GM19455 (cell line): ENCODE measurements at regions not wholly inside any gene's neighbourhood (a gene's known extent, or its start where the extent isn't known, plus 50 kb on each side); places are given as distances from the start of the nearest gene placed in this dataset.

ENCODE experiments used
- ATAC-seq: cut with Tn5 transposase; IDR thresholded peaks from one replicate; pipeline ENCODE4 v1.9.1; 2021; ENCODE audit not compliant: unreplicated experiment

GRCh38 chr4:36785973-36786372 is 458.6 kb upstream of the NWD2 start:
- ATAC-seq, result no peak

- ATAC-seq, result no peak
Measured at GRCh38 chr4:36786519-36786918, 458.0 kb upstream of the NWD2 start.

- ATAC-seq, result no peak
Measured at GRCh38 chr4:36794716-36795115, 449.8 kb upstream of the NWD2 start.

- ATAC-seq, result no peak
Measured at GRCh38 chr4:36812149-36812548, 432.4 kb upstream of the NWD2 start.

GRCh38 chr4:36815536-36815935 is 429.0 kb upstream of the NWD2 start:
- no peak for ATAC-seq

- no peak for ATAC-seq
Measured at GRCh38 chr4:36823199-36823967, 421.2 kb upstream of the NWD2 start.

GRCh38 chr4:36824682-36825081 is 419.9 kb upstream of the NWD2 start:
- ATAC-seq, result no peak

GRCh38 chr4:36835246-36835645 is 409.3 kb upstream of the NWD2 start:
- no peak for ATAC-seq

GRCh38 chr4:36841583-36842326 is 402.8 kb upstream of the NWD2 start:
- ATAC-seq, result no peak

- ATAC-seq, result no peak
Measured at GRCh38 chr4:36844448-36844847, 400.1 kb upstream of the NWD2 start.

- ATAC-seq, result no peak
Measured at GRCh38 chr4:36852856-36853255, 391.7 kb upstream of the NWD2 start.

- no peak for ATAC-seq
Measured at GRCh38 chr4:36854554-36854953, 390.0 kb upstream of the NWD2 start.

GRCh38 chr4:36863601-36864000 is 380.9 kb upstream of the NWD2 start:
- ATAC-seq, result no peak

GRCh38 chr4:36870121-36870520 is 374.4 kb upstream of the NWD2 start:
- ATAC-seq, result no peak

- ATAC-seq, result no peak
Measured at GRCh38 chr4:36872679-36873078, 371.9 kb upstream of the NWD2 start.

- ATAC-seq, result no peak
Measured at GRCh38 chr4:36884151-36884550, 360.4 kb upstream of the NWD2 start.

GRCh38 chr4:36891971-36892370 is 352.6 kb upstream of the NWD2 start:
- ATAC-seq, result no peak

GRCh38 chr4:36900446-36900987 is 344.0 kb upstream of the NWD2 start:
- no peak for ATAC-seq

GRCh38 chr4:36904823-36905222 is 339.7 kb upstream of the NWD2 start:
- ATAC-seq, result no peak

- ATAC-seq, result no peak
Measured at GRCh38 chr4:36914106-36914505, 330.4 kb upstream of the NWD2 start.

GRCh38 chr4:36915717-36916116 is 328.8 kb upstream of the NWD2 start:
- ATAC-seq, result no peak

- ATAC-seq, result no peak
Measured at GRCh38 chr4:36917413-36917812, 327.1 kb upstream of the NWD2 start.
